Amniotic epithelial cell (primary cell): ENCODE measurements at regions not wholly inside any gene's neighbourhood (a gene's known extent, or its start where the extent isn't known, plus 50 kb on each side); places are given as distances from the start of the nearest gene placed in this dataset.

Source experiments
- DNase-seq: peaks from one replicate; pipeline ENCODE4 v3.0.0-alpha.2; 2010; ENCODE audit warnings: low read depth

DNA sequence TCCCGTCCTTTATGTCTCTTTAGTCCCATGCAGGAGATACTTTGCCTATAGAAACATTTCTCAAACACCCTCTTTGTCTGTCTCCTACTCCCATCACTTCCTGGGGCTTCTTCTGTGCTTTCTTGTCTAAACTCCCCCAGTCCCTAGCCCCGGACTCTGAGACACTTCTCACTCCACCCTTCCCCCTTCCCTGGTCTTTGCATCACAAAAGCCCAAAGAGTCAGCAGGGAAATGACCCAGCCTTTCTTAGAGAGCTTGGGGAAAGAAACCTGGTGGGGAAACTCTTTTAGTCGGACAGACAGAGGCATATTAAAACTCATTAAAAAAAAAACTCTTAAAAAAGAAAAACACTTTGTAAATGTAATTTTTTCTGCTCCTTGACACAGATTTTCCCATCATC lies 211.2 kb downstream of the TJP1 start:
- DNase-seq: no peak

DNA sequence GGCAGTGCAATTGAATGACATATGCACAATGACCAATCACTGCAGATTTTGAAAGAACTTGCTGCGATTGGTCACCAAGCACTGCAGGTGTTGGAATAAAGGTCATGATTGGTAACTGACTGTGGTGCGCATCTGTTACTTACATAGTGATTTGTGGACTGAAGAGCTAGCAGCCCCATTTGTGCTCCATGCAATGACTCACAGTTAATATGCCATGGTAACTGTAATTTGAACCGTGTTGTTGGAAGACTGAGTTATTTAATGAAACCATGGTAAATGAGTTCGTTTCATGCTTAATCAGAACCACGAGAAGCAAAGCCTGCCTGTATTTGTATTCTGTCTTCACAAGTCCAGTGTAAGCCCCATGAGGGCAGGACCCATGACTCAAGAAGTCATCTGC lies 220.5 kb downstream of the TJP1 start:
- no peak for DNase-seq

DNA sequence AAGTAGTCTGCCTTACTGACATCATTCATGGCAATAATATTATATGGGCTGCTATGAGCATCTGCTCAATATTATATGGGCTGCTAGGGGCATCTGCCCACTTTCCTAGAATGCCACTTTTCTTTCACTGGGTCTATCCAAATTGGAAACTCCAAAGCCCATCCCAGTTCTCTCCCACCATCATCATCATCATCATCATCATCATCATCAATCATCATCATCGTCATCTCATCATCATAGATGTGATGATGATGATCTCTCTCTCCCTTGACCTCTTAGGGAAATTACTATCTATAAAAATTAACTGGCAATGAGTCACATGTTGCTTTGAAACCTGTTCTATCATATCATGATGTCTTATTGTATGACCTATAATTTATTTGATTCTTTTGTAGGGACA lies 222.0 kb downstream of the TJP1 start:
- no peak for DNase-seq

DNA sequence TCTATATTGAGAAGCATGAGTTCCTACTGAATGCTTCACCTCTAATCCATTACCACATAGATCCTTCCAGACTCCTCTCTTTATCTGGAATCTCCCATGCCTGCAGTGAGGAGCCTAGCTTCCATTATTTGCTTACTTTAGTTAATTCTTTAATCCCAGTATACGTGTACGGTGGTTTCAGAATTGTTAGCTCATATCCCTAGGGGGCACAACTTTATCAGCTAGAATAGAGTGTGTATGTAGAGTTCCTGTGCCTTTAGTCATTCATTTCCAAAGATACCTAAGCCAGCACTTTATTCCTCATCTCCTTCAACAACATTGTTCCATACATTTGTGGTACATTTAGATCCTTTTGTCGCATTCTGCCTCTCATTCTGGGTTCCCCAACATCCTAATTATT lies 226.0 kb downstream of the TJP1 start:
- peak; percentile 75 for DNase-seq

DNA sequence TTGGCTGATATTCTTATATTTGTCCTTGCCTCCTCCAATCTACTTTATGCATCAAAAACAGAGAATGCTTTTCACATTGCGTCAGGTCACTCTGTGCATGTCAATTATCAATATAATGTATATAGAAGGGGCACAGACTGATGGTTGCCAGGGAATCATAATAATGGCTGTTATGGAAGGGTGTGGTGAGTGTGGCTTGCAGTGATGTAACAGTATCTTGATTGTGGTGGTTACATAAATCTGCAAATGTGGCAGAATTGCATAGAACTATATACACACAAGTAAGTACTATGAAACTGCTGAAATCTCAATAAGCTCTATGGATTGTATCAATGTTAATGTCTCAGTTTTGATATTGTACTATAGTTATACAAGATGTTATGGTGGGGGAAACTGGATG lies 228.6 kb downstream of the TJP1 start:
- DNase-seq: peak; percentile 10

DNA sequence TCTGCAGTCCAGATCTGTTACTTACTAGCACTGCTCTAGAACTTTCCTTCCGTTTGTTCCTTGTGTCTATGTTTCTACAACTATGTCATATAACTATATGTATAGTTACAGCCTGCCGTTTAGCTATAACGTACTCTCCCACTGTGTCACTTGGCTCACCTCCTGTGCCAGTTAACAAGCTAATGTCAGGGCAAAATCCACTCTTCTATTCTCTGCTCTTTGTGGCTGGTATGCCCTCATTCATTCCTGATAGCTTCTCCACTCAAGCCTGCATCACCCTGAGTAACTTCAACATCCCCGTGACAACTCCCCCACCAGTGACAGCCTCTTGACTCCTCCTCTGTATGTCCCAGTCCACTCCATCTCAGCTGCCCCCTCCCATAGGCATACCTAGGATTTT lies 229.2 kb downstream of the TJP1 start:
- DNase-seq: no peak

DNA sequence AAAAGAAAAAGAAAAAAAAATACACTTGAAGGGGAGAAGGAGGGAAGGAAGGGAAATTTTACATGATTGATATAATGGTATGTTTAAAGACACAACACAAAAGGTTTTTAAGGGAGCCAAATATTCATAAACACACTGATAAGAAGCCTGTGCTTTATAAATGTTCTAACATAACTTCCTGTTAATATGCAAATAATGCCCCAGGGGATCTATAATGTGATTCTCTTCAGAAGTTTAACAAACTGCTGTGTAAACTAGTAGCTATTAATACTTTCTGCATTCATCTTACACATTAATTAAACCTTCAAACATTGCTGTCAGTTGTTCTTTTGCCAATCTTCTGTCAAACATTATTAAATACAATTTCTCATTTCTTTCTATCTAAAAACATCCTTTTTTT lies 231.6 kb downstream of the TJP1 start:
- DNase-seq: no peak

DNA sequence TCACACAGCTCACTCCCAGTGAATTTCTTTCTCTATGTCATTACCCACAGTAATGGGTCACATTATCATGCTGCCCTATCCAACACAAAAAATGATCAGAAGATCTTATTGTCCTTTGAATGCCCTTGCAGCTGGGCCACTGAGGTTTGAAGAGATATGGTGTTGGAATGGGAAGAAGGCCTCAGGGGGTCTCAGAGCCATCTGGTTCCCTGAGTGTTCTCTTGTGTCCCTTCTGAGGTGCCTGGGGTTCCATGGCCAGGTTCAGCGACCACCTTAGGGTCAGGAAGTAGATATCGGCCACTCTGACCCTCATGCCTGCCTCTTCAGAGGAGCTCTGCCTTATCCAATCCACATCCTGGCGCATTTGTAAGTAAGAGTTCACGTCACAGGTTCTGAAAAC lies 232.3 kb downstream of the TJP1 start:
- DNase-seq: no peak

DNA sequence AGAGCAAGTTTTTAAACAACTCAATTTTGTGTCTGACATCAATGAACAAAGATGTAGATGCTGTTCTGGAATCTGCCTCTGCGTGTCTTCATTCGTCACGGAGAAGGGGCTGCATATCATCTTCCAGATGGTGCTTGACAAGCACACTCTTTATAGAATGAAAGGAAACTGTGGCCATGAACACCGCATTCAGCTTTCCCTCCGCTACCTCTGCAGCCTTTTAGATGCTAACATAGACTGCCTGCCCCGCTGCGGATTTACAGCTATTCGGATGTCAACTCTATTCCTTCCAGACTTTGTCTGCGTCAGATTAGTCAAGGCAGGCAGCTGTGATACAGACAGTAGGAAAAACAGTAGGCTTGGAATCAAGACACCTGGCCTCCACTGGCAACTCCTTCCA lies 232.9 kb downstream of the TJP1 start:
- DNase-seq: no peak

DNA sequence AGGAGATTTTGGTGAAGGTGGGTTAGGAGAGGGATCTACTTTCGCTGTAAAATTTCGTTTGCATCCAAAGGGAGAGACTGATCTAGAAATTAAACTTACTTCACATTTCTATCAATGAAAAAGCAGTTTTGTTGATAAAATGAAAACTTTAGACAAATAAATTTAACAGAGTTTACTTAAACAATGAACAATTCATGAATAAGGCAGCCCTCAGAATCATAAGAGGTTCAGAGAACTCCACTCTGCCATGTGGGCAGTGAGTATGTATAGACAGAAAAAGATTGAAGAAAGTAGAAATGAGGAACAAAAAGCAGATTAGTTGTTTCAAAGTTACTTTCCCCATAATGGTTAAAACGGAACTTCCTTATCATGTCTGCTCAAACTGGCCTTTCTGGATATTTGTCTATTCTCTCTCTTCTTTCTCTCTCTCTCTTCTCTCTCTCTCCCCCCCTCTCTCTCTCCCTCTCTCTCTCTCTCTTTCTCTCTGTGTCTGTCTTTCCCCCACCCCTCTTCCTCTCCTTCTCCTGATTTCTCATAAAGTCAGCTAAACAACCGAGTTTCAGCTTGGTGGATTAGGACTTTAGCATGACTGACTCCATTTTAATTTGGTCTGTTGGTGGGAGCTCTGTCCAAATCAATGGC lies 248.9 kb downstream of the TJP1 start:
- DNase-seq: no peak

DNA sequence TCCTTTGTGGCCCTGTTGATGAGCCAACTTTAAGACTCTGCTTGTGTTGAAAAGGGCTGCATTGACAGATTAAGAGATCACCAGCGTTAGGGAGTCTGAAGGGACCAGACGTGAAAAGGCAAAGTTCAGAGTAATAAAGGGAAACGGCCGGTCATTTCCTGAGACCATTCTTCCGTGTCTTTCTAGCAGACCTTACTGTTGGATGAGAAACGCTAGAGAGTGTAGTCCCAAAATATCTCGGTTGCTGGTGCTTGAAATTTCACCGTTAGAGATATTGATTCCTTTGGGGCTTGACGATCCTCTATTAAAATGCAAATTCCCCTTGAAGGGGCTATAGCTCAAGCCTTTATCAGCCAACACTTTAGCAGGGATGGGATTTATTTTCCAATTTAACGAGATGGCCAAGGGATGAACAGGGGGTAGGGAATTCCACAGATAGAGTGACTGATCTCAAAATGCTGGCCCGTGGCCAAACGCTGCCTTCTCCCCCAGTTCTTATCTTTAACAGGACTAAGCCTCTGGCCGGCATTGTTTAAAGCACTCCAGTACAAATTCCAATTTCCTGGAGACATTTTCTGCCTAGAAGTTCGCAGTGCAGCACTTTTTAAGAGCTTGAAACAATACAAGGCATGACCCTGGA lies 250.4 kb downstream of the TJP1 start:
- DNase-seq: peak; percentile 37

DNA sequence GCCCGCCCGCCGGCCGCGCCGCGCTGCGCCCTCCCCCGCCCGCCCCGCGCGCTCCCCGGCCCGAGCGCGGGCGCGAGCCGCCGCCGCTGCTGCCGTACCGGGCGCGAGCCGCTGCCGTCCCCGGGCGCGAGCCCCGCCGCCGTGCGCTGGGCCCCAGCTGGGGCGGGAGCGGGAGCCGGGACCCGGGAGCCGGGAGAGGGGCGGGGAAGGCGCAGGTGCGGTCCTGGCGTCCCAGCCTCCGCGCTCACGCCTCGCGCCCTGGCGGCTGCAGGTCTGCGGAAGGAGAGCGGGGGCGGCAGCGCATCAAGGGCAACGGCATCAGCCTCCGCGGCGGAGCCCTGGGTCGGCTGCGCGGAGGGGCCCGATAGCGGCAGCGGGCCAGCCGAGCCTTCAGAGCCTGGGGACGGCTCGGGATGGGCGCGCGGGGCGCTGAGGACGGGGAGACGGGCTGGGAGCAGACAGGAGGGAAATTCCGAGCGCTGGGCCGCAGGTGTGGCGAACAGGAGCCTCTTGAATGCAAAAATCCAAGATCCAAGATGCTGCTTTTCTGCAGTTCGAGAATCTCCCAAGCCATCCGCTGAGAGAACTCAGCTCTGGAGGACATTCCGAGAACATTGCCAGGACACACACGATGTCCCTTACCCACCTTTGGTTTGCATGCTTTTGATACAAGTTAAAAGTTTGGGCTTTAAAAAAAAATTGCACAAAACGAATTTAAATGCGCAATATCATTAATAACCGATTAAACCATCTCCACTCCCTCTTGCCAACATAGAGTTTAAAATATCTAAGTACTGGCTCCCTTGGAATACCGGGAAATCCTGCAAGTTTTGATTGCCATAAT lies 251.1 kb downstream of the TJP1 start:
- DNase-seq: peak; percentile 3

DNA sequence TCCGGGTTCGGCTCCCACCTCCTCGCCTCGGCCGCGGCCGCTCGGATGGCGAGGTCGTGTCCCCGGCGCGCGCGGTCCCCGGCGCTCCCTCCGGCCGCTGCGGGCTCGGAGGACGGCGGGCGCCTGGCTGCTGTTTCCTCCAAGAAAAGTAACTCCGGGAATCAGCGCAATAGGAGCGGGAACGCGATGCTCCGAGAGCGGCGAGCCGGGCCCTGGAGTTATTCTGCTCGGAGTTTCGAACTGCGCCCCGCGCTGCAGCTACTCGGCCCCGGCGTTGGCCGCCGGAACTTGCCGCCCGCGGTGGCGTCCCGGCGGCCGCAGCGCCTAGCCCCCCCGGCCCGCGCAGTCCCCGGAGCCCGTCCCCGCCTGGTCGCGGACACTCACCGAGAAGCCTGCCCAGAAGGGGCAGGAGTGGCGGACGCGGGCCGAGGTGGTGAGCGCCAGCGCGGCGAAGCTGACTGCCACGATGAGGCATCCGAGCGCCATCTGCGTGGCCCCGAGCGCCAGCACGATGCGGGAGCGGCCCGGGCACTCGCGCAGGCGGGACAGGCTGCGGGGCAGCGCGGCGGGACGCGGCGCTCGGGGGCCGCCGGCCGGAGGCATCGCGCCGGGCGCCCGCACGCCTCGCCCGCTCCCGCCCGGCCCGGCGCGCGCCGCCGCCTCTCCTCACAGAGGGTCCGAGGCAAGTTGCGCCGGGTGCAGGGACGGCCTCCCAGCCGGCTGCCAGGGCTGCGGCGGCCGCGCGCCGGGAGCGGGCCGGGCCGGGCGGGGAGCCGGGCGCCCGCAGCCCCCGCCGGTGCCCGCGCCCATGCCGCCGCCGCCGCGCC lies 251.9 kb downstream of the TJP1 start:
- DNase-seq: peak; percentile 4

DNA sequence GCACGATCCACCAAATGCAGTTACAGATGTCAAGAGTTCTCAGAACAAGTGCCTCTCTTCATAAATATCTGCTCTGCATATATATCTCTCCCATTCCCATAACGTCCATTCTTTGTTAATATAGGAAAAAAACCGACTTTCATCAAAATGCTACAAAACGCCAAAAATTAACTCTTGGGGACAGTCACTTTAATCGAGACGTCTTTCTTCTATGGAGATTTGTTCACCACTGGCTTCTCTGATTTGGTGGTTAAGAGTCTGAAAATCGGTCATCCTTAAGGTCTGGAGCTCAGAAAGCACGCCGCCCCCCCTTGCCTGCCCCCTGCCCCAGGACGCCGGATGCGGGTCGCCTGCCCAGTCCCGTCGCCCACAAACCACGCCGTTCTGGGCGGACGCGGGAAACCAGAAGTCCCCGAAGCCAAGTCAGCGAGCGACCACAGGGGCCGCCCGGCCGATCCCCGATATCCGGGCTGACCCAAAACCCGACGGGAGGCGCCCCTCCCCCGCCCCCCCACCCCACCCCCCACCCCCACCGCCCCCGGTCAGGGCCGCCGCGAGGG lies 252.7 kb downstream of the TJP1 start:
- DNase-seq: no peak

DNA sequence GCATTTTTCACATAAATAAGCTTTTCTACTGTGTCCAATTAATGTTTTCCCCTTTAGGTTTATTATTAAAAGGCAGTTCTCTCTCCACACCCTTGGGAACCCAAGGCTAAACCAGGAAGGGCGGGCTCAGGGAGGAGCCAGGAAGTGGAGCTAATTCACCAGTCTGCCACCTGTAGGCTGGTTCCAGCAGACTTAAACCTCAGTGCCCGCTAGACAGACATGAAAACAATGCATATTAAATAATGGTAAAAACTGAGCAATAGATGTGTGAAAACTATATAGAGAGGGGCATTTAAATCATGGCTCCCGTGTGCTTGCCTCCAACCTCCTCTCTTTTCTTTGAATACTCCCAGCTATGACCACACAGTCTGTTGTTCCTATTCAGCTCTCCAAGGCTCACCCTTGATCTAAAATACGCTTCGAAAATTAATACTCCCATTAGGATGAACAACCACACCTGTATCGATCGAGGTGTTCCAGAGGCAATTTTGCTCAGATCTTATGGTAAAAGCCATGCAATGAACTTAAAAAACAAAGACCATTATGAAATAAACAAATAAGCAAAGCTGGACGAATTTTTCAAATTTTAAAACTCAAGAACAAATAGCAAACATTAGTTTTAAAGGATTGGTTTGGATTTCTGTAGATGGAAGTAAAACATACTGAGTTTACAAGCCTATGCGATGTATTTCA lies 253.3 kb downstream of the TJP1 start:
- DNase-seq: peak; percentile 7

DNA sequence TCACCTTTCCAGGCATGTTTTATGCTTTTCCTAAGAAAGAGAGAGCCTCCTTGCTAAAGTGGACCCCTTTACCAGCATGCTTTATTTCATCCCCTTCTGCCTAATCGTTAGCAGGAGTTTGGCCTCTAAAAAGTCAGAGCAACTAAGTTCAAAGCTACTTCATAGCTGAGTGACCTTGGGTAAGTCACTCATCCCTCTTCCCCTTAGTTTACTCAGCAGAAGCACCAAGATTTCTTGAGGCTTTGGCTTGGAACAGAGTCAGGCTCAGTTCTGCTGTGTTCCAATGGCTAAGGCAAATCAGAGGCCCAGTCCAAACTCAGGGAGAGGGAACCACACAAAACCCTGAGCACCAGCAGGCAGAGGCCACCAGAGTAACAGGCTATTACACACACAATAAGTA lies 254.9 kb downstream of the TJP1 start:
- no peak for DNase-seq

DNA sequence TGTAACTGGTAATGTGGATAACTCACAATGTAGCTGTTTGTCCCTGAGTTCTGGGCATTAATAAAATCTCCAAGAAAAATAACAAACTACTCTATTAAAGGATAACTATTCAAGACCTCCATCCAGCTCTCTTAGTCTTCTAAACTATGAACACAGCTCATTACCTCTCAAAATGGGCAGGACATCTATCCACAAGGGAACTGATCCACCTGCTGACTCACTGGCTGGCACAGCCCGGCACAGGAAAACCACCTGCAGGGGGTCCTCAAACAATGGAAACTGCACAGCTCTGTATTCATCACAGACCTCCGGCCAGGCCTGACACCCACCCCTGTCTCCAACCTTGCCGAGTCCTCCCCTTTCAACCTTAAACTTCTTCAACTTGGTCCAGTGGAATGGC lies 255.4 kb downstream of the TJP1 start:
- no peak for DNase-seq

DNA sequence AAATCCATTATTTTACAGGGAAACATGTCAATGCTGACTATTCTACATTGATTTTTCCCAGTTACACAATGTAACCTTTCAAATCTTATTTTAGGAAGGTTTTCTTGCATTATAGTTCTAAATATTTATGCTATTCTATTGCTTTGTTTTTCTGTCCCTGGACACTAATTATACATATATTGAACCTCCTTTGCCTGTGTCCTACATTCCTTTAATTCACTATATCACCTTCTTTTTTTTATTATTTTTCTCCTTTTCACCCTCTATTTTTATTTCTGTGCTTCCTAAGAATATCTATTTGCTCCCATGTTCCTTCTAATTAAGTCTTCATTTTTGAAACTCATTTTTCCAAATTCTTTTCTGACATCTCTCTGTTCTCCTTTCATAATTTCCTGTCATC lies 259.2 kb downstream of the TJP1 start:
- no peak for DNase-seq

DNA sequence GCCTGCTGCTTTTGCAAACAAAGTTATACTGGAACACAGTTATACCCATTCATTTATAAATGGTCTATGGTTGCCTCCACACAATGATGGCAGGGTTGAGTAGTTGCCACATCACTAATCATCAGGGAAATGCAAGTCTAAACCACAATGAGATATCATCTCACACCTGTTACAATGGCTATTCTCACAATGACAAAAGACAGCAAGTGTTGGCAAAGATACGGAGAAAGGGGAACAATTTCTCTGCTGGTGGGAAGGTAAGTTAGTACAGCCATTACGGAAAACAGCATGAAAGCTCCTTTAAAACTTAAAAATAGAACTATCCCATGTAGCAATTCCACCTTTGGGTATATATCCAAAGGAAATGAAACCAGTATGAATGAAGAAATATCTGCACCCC lies 261.4 kb downstream of the TJP1 start:
- DNase-seq: no peak

DNA sequence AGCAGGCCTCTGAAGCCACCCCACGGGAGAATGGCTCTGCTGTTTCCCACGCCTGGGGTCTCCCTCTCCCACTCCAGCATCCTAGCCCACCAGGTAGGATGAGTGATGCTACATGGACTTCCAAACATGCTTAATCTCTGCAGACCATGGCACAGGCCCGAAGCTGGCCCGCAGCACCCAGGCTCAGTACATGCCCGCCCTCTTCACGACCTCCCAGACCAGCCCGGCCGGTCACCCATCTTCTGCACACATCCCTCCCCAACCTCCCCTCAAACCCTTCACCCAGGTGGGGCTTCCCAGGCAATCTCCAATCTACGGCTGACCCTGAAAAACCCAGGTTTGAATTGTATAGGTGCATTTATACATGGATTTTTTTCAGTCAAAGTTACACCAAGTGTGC lies 264.0 kb downstream of the TJP1 start:
- DNase-seq: no peak

DNA sequence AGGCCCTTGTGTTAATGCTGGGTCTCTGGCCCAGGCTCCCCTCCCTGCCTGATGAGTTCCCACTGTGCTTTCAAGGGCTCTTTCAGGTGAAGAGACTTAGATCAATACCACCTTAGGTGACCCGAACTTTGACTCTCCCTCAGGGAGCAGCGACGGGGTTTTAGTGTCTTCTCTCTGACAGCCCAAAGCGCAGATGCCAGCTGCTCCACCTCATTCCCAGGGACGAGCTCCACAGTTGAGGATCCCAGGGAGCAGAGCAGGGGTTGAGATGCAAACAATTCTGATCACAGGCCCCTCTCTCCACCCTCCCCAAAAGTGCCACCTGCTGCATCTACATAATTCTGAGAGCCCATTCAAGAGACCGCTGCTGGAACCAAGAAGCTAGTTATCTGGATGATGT lies 265.1 kb downstream of the TJP1 start:
- no peak for DNase-seq

DNA sequence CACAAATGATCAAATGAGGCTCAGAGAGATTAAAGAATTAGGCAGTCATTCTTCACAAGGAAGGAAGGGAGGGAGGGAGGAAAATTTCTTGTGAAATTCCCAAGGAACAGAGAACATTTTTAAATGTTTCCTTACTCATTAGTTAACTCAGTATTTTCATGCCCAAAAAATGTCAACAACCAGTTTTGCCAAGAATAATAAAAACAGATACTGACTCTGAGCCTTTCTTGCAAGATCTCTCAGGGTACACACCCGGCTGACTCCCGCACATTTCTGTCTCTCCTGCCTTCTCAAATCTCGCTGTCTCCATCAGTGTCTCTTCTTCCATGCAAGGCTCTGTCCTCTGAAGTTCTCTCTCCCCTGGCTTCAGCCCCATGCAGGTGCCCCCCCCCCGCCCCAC lies 265.9 kb downstream of the TJP1 start:
- no peak for DNase-seq
